ENCODE measurements at regions not wholly inside any gene's neighbourhood (a gene's known extent, or its start where the extent isn't known, plus 50 kb on each side); places are given as distances from the start of the nearest gene placed in this dataset.
"Not testable (repeated sequence)": the region's sequence is repeated elsewhere in the genome, so short reads cannot be mapped to it uniquely, and the experiment has no call there.

DNA sequence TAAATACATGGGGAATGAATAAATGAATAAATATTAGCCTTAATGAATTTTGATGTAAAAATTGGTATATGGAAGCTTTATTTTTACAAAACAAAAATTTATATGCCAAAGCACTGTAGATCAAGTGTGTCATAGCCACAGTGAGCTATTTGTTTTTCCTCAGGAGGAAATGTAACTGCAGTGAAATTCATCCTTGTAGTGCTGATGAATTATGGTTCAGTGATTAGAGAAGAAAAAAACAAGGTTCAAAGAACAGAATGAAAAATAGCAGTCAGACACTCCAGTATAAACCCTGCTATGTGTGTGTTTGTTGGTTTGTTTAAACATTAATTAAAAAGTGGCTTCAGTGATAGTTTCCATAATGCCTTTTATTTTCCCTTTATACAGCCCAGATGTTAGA is 228.0 kb upstream of the GPR149 start:
- no peak overlapping the region for H3K4me3 ChIP-seq (ENCODE audit: low read length)
- DNase-seq (ENCODE audit: low read depth): no peak
- TF ChIP-seq, protein P1, sequence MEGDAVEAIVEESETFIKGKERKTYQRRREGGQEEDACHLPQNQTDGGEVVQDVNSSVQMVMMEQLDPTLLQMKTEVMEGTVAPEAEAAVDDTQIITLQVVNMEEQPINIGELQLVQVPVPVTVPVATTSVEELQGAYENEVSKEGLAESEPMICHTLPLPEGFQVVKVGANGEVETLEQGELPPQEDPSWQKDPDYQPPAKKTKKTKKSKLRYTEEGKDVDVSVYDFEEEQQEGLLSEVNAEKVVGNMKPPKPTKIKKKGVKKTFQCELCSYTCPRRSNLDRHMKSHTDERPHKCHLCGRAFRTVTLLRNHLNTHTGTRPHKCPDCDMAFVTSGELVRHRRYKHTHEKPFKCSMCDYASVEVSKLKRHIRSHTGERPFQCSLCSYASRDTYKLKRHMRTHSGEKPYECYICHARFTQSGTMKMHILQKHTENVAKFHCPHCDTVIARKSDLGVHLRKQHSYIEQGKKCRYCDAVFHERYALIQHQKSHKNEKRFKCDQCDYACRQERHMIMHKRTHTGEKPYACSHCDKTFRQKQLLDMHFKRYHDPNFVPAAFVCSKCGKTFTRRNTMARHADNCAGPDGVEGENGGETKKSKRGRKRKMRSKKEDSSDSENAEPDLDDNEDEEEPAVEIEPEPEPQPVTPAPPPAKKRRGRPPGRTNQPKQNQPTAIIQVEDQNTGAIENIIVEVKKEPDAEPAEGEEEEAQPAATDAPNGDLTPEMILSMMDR (conservative IDR thresholded peaks at IDR 0.05; ENCODE audit: low read length): no peak

DNA sequence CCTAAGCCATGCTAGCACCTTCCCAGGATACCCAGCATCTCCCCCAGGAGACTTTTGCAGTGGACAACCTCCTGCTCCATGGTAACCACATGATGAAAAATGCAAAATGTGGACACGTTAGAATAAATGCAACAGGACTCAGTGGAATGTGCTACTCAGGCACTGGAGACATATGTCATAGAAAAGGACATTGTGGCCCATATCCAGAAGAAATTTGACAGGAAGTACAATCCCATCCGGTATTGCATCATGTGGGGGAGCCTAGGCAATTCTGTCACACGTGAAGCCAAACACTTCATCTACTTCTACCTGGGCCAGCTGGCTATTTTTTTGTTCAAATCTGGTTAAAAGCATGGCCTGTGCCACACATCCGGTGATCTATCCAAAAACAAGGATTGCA is 227.2 kb upstream of the GPR149 start:
- TF ChIP-seq, protein P1 (conservative IDR thresholded peaks at IDR 0.05; ENCODE audit: low read length): no peak
- no peak overlapping the region for H3K4me3 ChIP-seq (ENCODE audit: low read length)
- DNase-seq (ENCODE audit: low read depth): no peak

DNA sequence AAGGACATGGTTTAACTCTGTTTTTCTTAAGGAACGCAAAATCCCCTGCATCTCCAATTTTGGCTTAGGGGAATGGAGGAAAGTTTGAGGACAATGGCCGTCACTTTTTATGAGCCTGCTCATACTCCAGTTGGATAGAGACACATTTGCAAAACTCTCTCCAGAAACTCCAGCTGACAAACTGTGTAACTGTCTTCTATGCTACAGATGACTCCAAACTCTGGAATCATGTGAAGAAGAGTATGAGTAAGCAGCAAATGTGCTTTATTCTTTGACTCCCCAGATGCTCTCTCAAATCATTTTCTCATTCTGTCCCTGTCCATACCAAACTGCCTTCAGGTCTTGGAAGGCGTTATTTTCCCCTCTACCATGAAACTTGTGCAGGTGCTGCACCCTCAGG is 226.5 kb upstream of the GPR149 start:
- no peak for DNase-seq (ENCODE audit: low read depth)
- H3K4me3 ChIP-seq (ENCODE audit: low read length): no peak overlapping the region
- TF ChIP-seq, protein P1 (conservative IDR thresholded peaks at IDR 0.05; ENCODE audit: low read length): no peak

DNA sequence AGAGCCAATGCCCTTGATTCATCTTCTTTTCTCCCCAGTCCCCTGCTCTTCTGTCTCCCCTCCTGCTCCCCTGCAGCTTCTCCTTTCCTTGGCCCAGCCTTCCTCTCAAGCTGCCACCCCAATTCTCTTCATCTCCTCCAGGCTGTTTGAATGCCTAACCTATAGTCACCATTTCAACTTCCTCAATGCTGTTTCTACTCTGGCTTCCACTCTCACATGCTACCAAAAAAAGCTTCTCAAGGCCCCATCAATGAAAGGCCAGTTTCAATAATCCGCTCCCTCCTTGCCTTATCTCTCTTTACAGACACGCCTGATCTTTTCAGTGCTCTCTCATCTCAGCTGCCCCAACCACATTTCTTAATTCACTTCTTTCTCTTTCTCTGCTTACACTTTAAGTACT is 212.2 kb upstream of the GPR149 start:
- DNase-seq (ENCODE audit: low read depth): no peak
- TF ChIP-seq, protein P1 (conservative IDR thresholded peaks at IDR 0.05; ENCODE audit: low read length): no peak
- H3K4me3 ChIP-seq (ENCODE audit: low read length): no peak overlapping the region

DNA sequence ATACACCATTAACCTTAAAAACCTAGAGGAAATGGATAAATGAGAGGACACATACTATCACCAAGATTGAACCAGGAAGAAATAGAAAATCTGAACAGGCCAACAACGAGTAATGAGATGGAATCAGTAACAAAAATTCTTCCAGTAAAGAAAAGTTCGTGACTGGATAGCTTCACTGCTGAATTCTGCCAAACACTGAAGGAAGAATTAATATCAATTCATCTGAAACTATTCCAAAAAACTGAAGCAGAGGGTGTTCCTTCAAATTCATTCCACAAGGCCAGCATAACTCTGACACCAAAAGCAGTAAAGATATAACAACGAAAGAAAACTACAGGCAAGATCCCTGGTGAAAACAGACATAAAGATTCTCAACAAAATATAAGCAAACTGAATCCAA is 195.8 kb upstream of the GPR149 start:
- TF ChIP-seq, protein P1 (conservative IDR thresholded peaks at IDR 0.05; ENCODE audit: low read length): no peak
- H3K4me3 ChIP-seq (ENCODE audit: low read length): no peak overlapping the region
- no peak for DNase-seq (ENCODE audit: low read depth)

DNA sequence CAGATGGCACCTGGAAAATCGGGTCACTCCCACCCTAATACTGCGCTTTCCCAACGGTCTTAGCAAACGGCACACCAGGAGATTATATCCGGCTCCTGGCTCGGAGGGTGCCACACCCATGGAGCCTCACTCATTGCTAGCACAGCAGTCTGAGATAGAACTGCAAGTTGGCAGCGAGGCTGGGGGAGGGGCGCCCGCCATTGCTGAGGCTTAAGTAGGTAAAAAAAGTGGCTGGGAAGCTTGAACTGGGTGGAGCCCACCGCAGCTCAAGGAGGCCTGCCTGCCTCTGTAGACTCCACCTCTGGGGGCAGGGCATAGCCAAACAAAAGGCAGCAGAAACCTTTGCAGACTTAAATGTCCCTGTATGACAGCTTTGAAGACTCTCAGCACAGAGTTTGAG is 189.6 kb upstream of the GPR149 start:
- DNase-seq (ENCODE audit: low read depth); H3K4me3 ChIP-seq (ENCODE audit: low read length): not testable (repeated sequence)

DNA sequence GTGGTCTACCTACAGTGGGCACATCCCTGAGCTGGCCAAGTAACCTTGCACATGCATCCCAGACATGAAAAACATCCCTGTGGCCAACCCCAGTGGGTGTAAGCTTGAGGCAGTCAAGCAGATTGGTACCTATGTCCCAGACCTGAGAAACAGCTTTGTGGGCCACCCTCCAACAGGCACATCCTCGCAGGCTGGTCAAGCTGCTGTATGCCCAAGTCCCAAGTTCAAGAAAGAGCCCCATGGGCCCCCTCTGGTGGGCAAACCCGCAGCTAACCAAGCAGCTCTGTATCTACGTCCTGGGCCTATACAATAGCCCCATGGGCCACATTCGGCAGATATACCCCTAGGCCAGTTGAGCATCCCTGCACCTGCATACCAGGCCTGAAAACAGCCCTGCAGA is 186.3 kb upstream of the GPR149 start:
- no peak for DNase-seq (ENCODE audit: low read depth)
- TF ChIP-seq, protein P1 (conservative IDR thresholded peaks at IDR 0.05; ENCODE audit: low read length): no peak
- H3K4me3 ChIP-seq (ENCODE audit: low read length): no peak overlapping the region

DNA sequence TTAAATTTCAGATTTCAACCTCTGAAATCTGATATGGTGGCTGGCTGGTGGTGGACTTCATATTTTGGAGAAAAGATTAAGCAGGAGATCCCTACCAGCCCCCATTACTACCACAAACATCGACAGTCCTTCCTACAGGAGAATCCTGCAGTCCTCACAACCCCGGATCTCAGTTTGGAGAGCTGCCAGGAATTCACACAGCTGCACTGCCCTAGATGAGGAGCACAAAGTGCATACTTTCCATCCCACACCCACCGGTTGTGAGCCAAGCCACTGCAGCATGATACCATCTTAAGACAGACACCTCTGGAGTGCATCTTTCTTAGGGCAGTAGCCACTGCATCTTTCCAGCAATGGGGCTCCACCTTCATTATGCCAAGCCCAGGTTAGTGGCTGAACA is 185.5 kb upstream of the GPR149 start:
- TF ChIP-seq, protein P1 (conservative IDR thresholded peaks at IDR 0.05; ENCODE audit: low read length): no peak
- H3K4me3 ChIP-seq (ENCODE audit: low read length): no peak overlapping the region
- no peak for DNase-seq (ENCODE audit: low read depth)

Data from AG10803 (cell line).